Choroid plexus epithelial cell (primary cell): ENCODE measurements at regions not wholly inside any gene's neighbourhood (a gene's known extent, or its start where the extent isn't known, plus 50 kb on each side); places are given as distances from the start of the nearest gene placed in this dataset.
A peak's percentile ranks its signal among the peaks of the same experiment; 100 is the strongest.

Experiments used
- DNase-seq: peaks from one replicate; pipeline ENCODE4 v3.0.0-alpha.2; 2010; ENCODE audit warnings: low read depth
- H3K4me3 ChIP-seq: 2 replicates; pipeline ENCODE4 v1.5.1; 2011; ENCODE audit warnings: low read depth, mild to moderate bottlenecking, control low read depth, low read length, moderate library complexity
- TF ChIP-seq, protein P1 (sequence below): conservative IDR thresholded peaks from 2 replicates; pipeline ENCODE4 v1.5.1; 2011; ENCODE audit warnings: low read depth, mild to moderate bottlenecking, control low read depth, inconsistent platforms, low read length, moderate library complexity

DNA sequence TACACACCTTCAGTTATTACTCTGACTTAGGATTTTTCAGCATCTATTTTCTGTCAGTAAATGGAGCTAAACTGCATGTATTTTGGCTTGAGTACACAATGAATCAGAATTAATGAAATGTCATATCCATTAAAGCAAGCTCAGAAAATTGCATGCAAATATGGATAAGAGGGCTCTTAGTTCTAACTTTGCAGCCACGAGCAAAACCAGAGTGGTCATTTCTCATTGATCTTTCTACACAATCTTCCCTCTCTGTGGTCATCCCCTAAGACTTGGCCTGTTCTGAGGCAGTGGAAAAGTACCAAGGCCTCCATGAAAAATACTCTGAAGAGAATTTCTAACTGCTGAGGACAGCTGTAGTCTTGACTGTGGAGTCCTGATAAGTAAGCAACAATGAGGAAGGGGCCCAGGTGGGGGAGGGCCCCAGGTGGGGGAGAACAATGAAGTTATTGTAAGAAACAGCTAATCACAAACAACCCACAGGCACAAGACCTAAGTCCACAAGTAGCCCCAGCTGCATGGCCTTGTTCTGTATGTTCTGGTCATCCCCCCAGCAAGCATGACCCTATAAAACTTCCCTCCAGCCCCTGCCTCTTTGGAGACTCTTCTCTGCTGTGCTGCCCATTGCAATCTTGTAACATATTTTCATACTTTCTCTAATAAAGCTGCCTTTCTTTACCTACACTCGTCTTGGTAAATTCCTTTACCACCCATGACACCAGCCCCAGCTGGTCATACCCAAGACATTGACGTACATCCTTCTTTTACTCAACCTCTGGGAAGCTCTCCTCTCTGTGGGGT, 230.3 kb downstream of the TDRD15 start:
- TF ChIP-seq, protein P1, sequence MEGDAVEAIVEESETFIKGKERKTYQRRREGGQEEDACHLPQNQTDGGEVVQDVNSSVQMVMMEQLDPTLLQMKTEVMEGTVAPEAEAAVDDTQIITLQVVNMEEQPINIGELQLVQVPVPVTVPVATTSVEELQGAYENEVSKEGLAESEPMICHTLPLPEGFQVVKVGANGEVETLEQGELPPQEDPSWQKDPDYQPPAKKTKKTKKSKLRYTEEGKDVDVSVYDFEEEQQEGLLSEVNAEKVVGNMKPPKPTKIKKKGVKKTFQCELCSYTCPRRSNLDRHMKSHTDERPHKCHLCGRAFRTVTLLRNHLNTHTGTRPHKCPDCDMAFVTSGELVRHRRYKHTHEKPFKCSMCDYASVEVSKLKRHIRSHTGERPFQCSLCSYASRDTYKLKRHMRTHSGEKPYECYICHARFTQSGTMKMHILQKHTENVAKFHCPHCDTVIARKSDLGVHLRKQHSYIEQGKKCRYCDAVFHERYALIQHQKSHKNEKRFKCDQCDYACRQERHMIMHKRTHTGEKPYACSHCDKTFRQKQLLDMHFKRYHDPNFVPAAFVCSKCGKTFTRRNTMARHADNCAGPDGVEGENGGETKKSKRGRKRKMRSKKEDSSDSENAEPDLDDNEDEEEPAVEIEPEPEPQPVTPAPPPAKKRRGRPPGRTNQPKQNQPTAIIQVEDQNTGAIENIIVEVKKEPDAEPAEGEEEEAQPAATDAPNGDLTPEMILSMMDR = no peak
- H3K4me3 ChIP-seq = no peak overlapping the region
- DNase-seq = no peak

DNA sequence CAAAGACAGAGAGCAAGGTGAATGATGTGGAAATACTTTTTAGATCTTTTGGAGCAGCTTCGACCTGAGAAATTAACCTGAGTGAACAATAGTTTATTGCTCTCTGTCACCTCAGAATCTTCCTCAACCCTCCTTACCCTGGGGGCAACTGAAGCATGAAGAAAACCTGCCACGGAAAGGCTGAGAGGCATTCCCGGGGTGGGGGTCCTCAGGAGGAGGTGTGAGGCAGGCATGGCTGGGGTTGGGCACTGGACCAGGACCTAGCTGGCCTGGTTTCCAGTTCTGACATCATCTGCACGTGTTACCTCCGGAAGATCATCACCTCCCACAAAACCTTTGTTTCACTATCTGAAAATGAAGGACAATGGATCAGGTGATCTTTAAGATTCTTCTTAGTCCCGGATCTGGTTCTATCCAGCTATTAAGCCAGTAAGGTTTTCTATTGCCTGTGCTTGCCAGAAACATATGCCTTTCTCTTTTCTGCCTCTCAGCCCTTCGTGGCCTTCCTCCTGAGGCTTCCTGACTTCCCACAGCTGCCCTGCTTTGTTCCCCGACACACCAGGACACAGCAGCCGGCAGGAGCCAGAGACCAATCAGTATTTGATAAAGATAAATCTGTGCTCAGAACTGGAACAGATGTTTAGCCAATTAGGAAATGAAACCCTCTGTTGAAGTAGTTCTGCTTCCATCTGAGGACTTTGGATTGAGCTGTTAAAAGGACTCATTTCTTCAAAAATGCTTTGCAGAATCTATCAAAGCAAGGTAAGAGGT, 232.5 kb downstream of the TDRD15 start:
- no peak for DNase-seq
- TF ChIP-seq, protein P1 = no peak
- H3K4me3 ChIP-seq = no peak overlapping the region

DNA sequence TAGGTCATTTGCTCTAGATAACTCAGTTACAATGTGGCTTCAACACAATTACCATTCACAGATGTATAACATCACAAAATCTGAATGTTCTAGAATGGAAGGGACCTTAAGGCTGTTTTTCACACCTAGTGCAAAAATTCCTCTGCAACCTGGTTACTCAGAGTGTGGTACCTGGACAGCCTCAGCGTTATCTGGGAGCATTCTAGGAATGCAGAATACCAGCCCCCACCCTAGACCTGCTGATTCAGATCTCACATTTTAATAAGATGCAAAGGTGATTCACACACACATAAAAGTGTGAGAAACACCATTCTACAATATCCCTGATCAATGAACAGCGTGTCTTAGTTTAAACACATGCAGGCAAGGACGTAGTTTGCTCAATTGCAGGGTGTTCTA, 233.1 kb downstream of the TDRD15 start:
- DNase-seq = no peak
- TF ChIP-seq, protein P1 = no peak
- H3K4me3 ChIP-seq = no peak overlapping the region

DNA sequence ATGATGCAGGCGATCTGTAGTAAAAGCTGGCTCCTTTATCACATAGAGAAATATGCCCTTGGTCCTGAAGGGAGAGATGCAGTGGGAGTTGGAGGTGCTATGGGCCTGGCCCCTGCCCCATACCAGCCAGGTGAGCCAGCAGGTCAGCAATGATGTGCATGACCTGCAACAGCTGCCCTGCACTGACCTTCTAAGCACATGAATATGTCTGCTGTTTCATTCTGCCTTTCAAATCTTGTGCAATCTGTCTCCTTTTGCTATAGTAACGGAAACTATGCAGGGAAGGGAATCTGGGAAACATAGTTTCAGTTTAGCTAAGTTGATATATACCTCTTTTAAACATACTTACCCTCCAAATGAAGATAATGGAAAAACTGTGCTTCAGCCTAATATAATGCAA, 235.2 kb downstream of the TDRD15 start:
- H3K4me3 ChIP-seq = no peak overlapping the region
- TF ChIP-seq, protein P1 = no peak
- peak; percentile 6 for DNase-seq

DNA sequence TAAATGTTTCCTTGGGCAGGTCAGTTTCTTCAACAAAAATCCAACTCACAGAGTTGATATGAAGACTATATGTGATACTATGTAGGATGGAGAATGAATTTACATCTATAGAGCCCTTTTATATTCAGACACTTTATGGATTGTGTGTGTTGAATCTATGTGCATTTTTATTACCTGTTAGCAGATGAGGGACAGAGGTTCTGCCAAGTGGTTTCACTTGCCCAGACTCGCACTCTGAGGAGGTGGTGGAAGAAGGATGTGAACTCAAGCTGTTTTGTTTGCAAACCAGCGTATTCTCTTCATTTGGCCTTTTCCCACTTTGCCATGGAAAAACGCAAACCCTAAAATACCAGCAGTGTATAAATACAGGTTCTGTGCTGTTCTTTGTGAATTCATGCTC, 237.6 kb downstream of the TDRD15 start:
- TF ChIP-seq, protein P1 = no peak
- no peak overlapping the region for H3K4me3 ChIP-seq
- no peak for DNase-seq

DNA sequence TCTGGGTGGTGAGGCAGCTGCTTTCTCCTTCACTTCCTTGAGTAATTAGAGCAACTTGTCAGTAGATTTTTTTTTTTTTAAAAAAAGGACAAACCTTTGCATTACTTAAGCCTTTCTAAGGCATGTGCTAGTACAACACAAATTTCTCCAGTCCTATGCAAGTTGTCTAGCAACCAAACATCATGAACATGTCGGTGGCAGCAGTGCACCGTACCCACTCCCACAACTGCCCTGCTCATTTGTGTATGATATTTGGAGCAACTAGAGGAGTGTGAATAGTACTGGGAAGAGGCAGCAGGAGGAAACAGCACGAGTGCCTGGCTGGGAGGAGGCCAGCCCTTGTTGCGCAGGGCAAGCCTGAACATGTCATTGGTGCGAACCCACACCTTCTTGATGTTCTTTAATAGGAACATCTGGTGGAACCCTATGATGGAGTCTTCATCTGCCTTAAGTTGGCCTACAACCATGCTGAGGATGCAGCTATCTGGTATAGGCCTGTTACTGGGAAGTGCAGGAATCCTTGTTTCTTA, 238.3 kb downstream of the TDRD15 start:
- H3K4me3 ChIP-seq = no peak overlapping the region
- TF ChIP-seq, protein P1 = no peak
- DNase-seq = no peak
